Neural progenitor cell (in vitro differentiated cells): ENCODE measurements at regions not wholly inside any gene's neighbourhood (a gene's known extent, or its start where the extent isn't known, plus 50 kb on each side); places are given as distances from the start of the nearest gene placed in this dataset.

Source experiments
- EZH2 ChIP-seq: fragments of 200-600 bp; sonication (generic); IDR thresholded peaks from 2 replicates; pipeline ENCODE4 v1.6.1; 2017; ENCODE audit warnings: antibody characterized with exemption, mild to moderate bottlenecking, moderate library complexity
- EZH2phosphoT487 ChIP-seq: fragments of 200-600 bp; sonication (generic); IDR thresholded peaks from 2 replicates; pipeline ENCODE4 v1.6.1; 2017; ENCODE audit warnings: antibody characterized with exemption
- TF ChIP-seq, protein P1 (sequence below): fragments of 200-600 bp; sonication (generic); IDR thresholded peaks from 2 replicates; pipeline ENCODE4 v1.5.1; 2017; ENCODE audit warnings: antibody characterized with exemption, mild to moderate bottlenecking

DNA sequence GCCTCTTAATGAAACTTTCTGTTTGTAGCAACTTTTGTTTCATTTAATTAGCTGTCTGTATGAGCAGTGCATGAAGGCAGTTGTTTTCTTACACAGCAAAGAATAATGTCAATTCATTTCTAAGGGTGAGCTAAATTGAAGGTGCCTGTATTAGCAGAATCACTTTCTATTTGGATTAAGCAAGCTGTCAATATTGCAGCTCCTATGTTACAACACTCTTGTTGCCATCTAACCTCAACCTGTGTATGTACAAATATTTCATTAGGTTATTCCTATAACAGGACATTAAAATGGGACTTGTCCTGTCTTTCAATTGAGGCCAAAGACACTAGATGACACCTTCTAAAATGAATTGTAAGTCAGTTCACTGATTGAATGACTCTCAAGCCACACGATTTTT, 647.5 kb downstream of the UTRN start:
- no peak for TF ChIP-seq EZH2
- TF ChIP-seq, protein P1, sequence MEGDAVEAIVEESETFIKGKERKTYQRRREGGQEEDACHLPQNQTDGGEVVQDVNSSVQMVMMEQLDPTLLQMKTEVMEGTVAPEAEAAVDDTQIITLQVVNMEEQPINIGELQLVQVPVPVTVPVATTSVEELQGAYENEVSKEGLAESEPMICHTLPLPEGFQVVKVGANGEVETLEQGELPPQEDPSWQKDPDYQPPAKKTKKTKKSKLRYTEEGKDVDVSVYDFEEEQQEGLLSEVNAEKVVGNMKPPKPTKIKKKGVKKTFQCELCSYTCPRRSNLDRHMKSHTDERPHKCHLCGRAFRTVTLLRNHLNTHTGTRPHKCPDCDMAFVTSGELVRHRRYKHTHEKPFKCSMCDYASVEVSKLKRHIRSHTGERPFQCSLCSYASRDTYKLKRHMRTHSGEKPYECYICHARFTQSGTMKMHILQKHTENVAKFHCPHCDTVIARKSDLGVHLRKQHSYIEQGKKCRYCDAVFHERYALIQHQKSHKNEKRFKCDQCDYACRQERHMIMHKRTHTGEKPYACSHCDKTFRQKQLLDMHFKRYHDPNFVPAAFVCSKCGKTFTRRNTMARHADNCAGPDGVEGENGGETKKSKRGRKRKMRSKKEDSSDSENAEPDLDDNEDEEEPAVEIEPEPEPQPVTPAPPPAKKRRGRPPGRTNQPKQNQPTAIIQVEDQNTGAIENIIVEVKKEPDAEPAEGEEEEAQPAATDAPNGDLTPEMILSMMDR, result no peak
- TF ChIP-seq EZH2phosphoT487, result no peak
